Effector memory CD4-positive, alpha-beta T cell (primary cell): ENCODE measurements at regions not wholly inside any gene's neighbourhood (a gene's known extent, or its start where the extent isn't known, plus 50 kb on each side); places are given as distances from the start of the nearest gene placed in this dataset.

Experiments
- DNase-seq, 3 donors: peaks; one replicate each; pipeline ENCODE4 v3.0.0-alpha.2; 2020
- H3K27ac ChIP-seq: 2 replicates; pipeline ENCODE4 v1.7.0; 2013; ENCODE audit warnings: mild to moderate bottlenecking, low read length, moderate library complexity; ENCODE audit not compliant: insufficient read depth, poor library complexity, severe bottlenecking
- H3K27me3 ChIP-seq: replicated peaks from 2 replicates; pipeline ENCODE4 v1.7.0; 2013; ENCODE audit warnings: mild to moderate bottlenecking, low read length; ENCODE audit not compliant: insufficient read depth, control insufficient read depth, poor library complexity, severe bottlenecking
- H3K36me3 ChIP-seq: 2 replicates; pipeline ENCODE4 v1.7.0; 2013; ENCODE audit warnings: mild to moderate bottlenecking, low read length, moderate library complexity; ENCODE audit not compliant: control insufficient read depth, insufficient read depth
- H3K4me1 ChIP-seq: 2 replicates; pipeline ENCODE4 v1.7.0; 2013; ENCODE audit warnings: low read length, mild to moderate bottlenecking; ENCODE audit not compliant: control insufficient read depth, insufficient read depth, poor library complexity, severe bottlenecking
- H3K4me3 ChIP-seq: 2 replicates; pipeline ENCODE4 v1.7.0; 2013; ENCODE audit warnings: low read length, low read depth, mild to moderate bottlenecking; ENCODE audit not compliant: insufficient read depth, poor library complexity, severe bottlenecking
- H3K9me3 ChIP-seq: 2 replicates; pipeline ENCODE4 v1.7.0; 2013; ENCODE audit warnings: mild to moderate bottlenecking, low read length, moderate library complexity; ENCODE audit not compliant: control insufficient read depth

DNA sequence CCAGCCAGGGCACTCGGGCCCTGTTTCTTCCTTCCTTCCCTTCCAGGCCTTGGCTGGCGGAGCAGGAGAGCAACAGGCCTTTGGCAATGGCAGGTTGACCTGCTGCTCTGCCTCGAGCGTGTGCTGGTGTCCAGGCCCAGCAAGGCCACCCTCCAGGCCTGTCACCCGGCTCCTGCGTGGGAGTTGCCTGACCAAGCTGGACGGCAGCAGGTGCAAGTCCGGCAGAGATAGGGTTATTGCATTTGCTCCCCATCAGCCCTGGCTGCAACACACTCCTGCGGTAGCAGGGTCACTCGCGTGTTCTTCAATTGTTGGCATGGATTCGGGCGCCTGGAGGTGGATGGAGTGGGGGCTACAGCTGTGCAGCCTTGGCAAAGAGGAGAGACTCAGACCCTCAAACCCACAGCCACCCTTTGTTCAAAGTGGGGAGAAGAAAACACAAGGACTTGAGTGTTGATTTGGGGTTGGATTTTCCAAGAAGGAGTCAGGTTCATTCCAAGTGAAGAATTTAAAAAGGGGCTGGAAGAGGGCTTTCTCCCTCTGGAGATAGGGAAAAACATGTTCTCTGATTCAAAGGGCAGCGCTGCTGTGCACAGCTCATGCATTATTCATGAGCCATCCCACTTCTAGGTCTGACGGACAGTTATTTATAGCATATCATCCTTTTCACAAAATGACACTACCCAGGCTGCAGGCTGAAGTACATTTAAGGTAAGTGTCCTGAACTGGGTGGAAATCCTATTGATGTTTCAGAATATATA lies 64.2 kb upstream of the PITRM1 start:
- Histone ChIP-seq H3K4me1 (no peaks in the 10 kb centered on the region), H3K27ac (no peak overlapping the region), H3K4me3 (no peak overlapping the region), H3K36me3 (no peaks in the 10 kb centered on the region), H3K9me3 (no peaks in the 10 kb centered on the region), H3K27me3 (no peaks in the 10 kb centered on the region)
- no peak for DNase-seq

GRCh38 chr10:3235996-3236510 lies 63.5 kb upstream of the PITRM1 start:
- no peak overlapping the region for H3K27ac ChIP-seq
- no peaks in the 10 kb centered on the region for H3K36me3 ChIP-seq
- H3K4me3 ChIP-seq = no peak overlapping the region
- H3K27me3 ChIP-seq = no peaks in the 10 kb centered on the region
- H3K4me1 ChIP-seq = no peaks in the 10 kb centered on the region
- DNase-seq = no peak
- no peaks in the 10 kb centered on the region for H3K9me3 ChIP-seq

- no peaks in the 10 kb centered on the region for H3K4me1 ChIP-seq
- no peak for DNase-seq
- H3K27me3 ChIP-seq = no peaks in the 10 kb centered on the region
- no peaks in the 10 kb centered on the region for H3K9me3 ChIP-seq
- no peaks in the 10 kb centered on the region for H3K36me3 ChIP-seq
- H3K27ac ChIP-seq = no peak overlapping the region
- H3K4me3 ChIP-seq = no peak overlapping the region
These were observed 62.8 kb upstream of the PITRM1 start for GRCh38 chr10:3235395-3235794.

DNA sequence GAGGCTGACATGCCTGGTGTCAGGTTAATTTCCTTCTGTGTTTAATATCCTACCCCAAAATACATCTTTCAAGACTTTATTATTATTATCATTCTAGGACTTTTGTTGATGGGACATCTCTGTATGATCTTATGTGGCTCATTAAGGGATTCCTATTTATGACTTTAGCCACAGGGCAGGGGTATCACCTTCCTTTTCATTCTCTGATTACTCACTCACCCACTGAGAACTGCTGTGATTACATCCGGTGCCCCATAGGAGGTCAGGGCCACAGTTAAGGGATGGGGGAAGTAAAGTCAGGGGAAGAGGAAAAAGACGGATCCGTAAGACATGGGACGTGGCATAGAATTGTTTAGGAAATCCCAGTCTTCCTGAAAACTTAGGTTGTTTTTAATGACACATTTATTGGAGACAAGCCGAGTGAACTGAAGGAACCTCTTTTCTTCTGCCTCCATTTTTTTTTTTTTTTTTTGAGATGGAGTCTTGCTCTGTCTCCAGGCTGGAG lies 61.0 kb upstream of the PITRM1 start:
- Histone ChIP-seq H3K9me3 (no peaks in the 10 kb centered on the region), H3K4me3 (no peak overlapping the region), H3K27ac (no peak overlapping the region), H3K27me3 (no peaks in the 10 kb centered on the region), H3K4me1 (no peaks in the 10 kb centered on the region), H3K36me3 (no peaks in the 10 kb centered on the region)
- no peak for DNase-seq

GRCh38 chr10:3231951-3232730 lies 59.6 kb upstream of the PITRM1 start:
- Histone ChIP-seq H3K9me3 (no peaks in the 10 kb centered on the region), H3K27ac (no peak overlapping the region), H3K4me3 (no peak overlapping the region), H3K36me3 (no peaks in the 10 kb centered on the region), H3K4me1 (no peaks in the 10 kb centered on the region), H3K27me3 (no peaks in the 10 kb centered on the region)
- DNase-seq = no peak

- H3K4me1 ChIP-seq = no peaks in the 10 kb centered on the region
- no peak for DNase-seq
- no peaks in the 10 kb centered on the region for H3K27me3 ChIP-seq
- H3K36me3 ChIP-seq = no peaks in the 10 kb centered on the region
- no peaks in the 10 kb centered on the region for H3K9me3 ChIP-seq
- H3K27ac ChIP-seq = no peak overlapping the region
- no peak overlapping the region for H3K4me3 ChIP-seq
These were observed 57.2 kb upstream of the PITRM1 start for GRCh38 chr10:3229815-3230214.

GRCh38 chr10:3228629-3228945 lies 56.0 kb upstream of the PITRM1 start:
- Histone ChIP-seq H3K9me3 (no peaks in the 10 kb centered on the region), H3K4me1 (no peaks in the 10 kb centered on the region), H3K27ac (no peak overlapping the region), H3K4me3 (no peak overlapping the region), H3K36me3 (no peaks in the 10 kb centered on the region), H3K27me3 (no peaks in the 10 kb centered on the region)
- DNase-seq = no peak

GRCh38 chr10:3226960-3227744 lies 54.6 kb upstream of the PITRM1 start:
- Histone ChIP-seq H3K27ac (no peak overlapping the region), H3K4me3 (no peak overlapping the region), H3K9me3 (no peaks in the 10 kb centered on the region), H3K36me3 (no peaks in the 10 kb centered on the region), H3K27me3 (no peaks in the 10 kb centered on the region), H3K4me1 (no peaks in the 10 kb centered on the region)
- no peak for DNase-seq

- H3K27me3 ChIP-seq = no peaks in the 10 kb centered on the region
- no peak overlapping the region for H3K27ac ChIP-seq
- DNase-seq = no peak
- H3K36me3 ChIP-seq = no peaks in the 10 kb centered on the region
- H3K9me3 ChIP-seq = no peaks in the 10 kb centered on the region
- no peaks in the 10 kb centered on the region for H3K4me1 ChIP-seq
- no peak overlapping the region for H3K4me3 ChIP-seq
These were observed 53.0 kb upstream of the PITRM1 start for GRCh38 chr10:3225561-3225960.
